PFSK-1 (cell line): ENCODE measurements at regions not wholly inside any gene's neighbourhood (a gene's known extent, or its start where the extent isn't known, plus 50 kb on each side); places are given as distances from the start of the nearest gene placed in this dataset.

Experiments
- FOXP2 ChIP-seq: optimal IDR thresholded peaks from 2 replicates; pipeline ENCODE3; 2011; ENCODE audit warnings: borderline replicate concordance, control low read depth, inconsistent platforms; ENCODE audit not compliant: insufficient read depth; ENCODE audit errors: extremely low read length, extremely low read depth
- POLR2AphosphoS5 ChIP-seq: IDR thresholded peaks from 2 replicates; pipeline ENCODE4 v1.6.1; 2012; ENCODE audit warnings: low read depth, mild to moderate bottlenecking, control low read depth, low read length, moderate library complexity
- REST ChIP-seq, 2 experiments: IDR thresholded peaks; 2 replicates each; pipeline versions ENCODE4 v1.6.1 to v1.8.0; 2011 to 2012; ENCODE audit warnings: low read depth in 2 of 2, low read length in 2 of 2, control low read depth in 1 of 2, inconsistent platforms in 1 of 2, mild to moderate bottlenecking in 1 of 2, moderate library complexity in 1 of 2; ENCODE audit not compliant: insufficient read depth in 1 of 2
- SIN3A ChIP-seq: IDR thresholded peaks from 2 replicates; pipeline ENCODE4 v1.6.1; 2012; ENCODE audit warnings: mild to moderate bottlenecking, low read length, moderate library complexity, borderline replicate concordance; ENCODE audit not compliant: insufficient read depth
- TAF1 ChIP-seq: IDR thresholded peaks from 2 replicates; pipeline ENCODE4 v1.6.1; 2012; ENCODE audit warnings: low read length, control low read depth, borderline replicate concordance; ENCODE audit not compliant: insufficient read depth

GRCh38 chr10:120788771-120789170, 62.4 kb upstream of the WDR11 start:
- TF ChIP-seq POLR2AphosphoS5, result no peak
- TF ChIP-seq REST (IDR thresholded peaks at IDR 0.05; ENCODE audit: insufficient read depth in 1 of 2, low read depth in 2 of 2, low read length in 2 of 2), result no peak
- TF ChIP-seq TAF1, result no peak
- no peak for TF ChIP-seq SIN3A
- TF ChIP-seq FOXP2, result no peak
